ENCODE measurements at regions not wholly inside any gene's neighbourhood (a gene's known extent, or its start where the extent isn't known, plus 50 kb on each side); places are given as distances from the start of the nearest gene placed in this dataset.

- Mint-ChIP-seq H3K27ac (no peak overlapping the region), H3K36me3 (ENCODE audit: insufficient read depth) (no peaks in the 10 kb centered on the region), H3K9me3 (ENCODE audit: low read depth) (peaks cover 11% of the 10 kb centered on the region), H3K27me3 (no peaks in the 10 kb centered on the region), H3K4me3 (ENCODE audit: low read depth) (no peak overlapping the region), H3K4me1 (ENCODE audit: low read depth) (no peaks in the 10 kb centered on the region)
- DNase-seq (ENCODE audit: low spot score, unreplicated experiment) = no peak
- TF ChIP-seq CTCF (IDR thresholded peaks at IDR 0.05; ENCODE audit: unreplicated experiment) = no peak
Observed at GRCh38 chr16:9449597-9449996, 358.2 kb downstream of the HAPSTR1 start.

- peaks cover 9% of the 10 kb centered on the region for H3K9me3 Mint-ChIP-seq (ENCODE audit: low read depth)
- H3K4me3 Mint-ChIP-seq (ENCODE audit: low read depth) = no peak overlapping the region
- peaks cover 7% of the 10 kb centered on the region for H3K27me3 Mint-ChIP-seq
- no peak for DNase-seq (ENCODE audit: low spot score, unreplicated experiment)
- TF ChIP-seq CTCF (IDR thresholded peaks at IDR 0.05; ENCODE audit: unreplicated experiment) = no peak
- H3K27ac Mint-ChIP-seq = no peak overlapping the region
- H3K4me1 Mint-ChIP-seq (ENCODE audit: low read depth) = peaks cover 3% of the 10 kb centered on the region
- H3K36me3 Mint-ChIP-seq (ENCODE audit: insufficient read depth) = peaks cover 2% of the 10 kb centered on the region
Observed at GRCh38 chr16:9457215-9457614, 365.8 kb downstream of the HAPSTR1 start.

- DNase-seq (ENCODE audit: low spot score, unreplicated experiment) = no peak
- Mint-ChIP-seq H3K4me1 (ENCODE audit: low read depth) (peaks cover 3% of the 10 kb centered on the region), H3K27ac (no peak overlapping the region), H3K9me3 (ENCODE audit: low read depth) (peaks cover 9% of the 10 kb centered on the region), H3K4me3 (ENCODE audit: low read depth) (no peak overlapping the region), H3K36me3 (ENCODE audit: insufficient read depth) (peaks cover 2% of the 10 kb centered on the region), H3K27me3 (peaks cover 7% of the 10 kb centered on the region)
- no peak for TF ChIP-seq CTCF (IDR thresholded peaks at IDR 0.05; ENCODE audit: unreplicated experiment)
Observed at GRCh38 chr16:9458816-9459215, 367.4 kb downstream of the HAPSTR1 start.

GRCh38 chr16:9462984-9463383 lies 371.5 kb downstream of the HAPSTR1 start:
- H3K36me3 Mint-ChIP-seq (ENCODE audit: insufficient read depth) = no peaks in the 10 kb centered on the region
- no peak overlapping the region for H3K27ac Mint-ChIP-seq
- no peak for TF ChIP-seq CTCF (IDR thresholded peaks at IDR 0.05; ENCODE audit: unreplicated experiment)
- H3K9me3 Mint-ChIP-seq (ENCODE audit: low read depth) = no peaks in the 10 kb centered on the region
- peaks cover 10% of the 10 kb centered on the region for H3K27me3 Mint-ChIP-seq
- H3K4me3 Mint-ChIP-seq (ENCODE audit: low read depth) = no peak overlapping the region
- no peaks in the 10 kb centered on the region for H3K4me1 Mint-ChIP-seq (ENCODE audit: low read depth)
- DNase-seq (ENCODE audit: low spot score, unreplicated experiment) = no peak

- Mint-ChIP-seq H3K27ac (no peak overlapping the region), H3K4me3 (ENCODE audit: low read depth) (no peak overlapping the region), H3K4me1 (ENCODE audit: low read depth) (no peaks in the 10 kb centered on the region), H3K9me3 (ENCODE audit: low read depth) (no peaks in the 10 kb centered on the region), H3K36me3 (ENCODE audit: insufficient read depth) (no peaks in the 10 kb centered on the region), H3K27me3 (peaks cover 10% of the 10 kb centered on the region)
- no peak for TF ChIP-seq CTCF (IDR thresholded peaks at IDR 0.05; ENCODE audit: unreplicated experiment)
- no peak for DNase-seq (ENCODE audit: low spot score, unreplicated experiment)
Observed at GRCh38 chr16:9463461-9463860, 372.0 kb downstream of the HAPSTR1 start.
